A549 (cell line): ENCODE measurements at regions not wholly inside any gene's neighbourhood (a gene's known extent, or its start where the extent isn't known, plus 50 kb on each side); places are given as distances from the start of the nearest gene placed in this dataset.
"Not testable (repeated sequence)": the region's sequence is repeated elsewhere in the genome, so short reads cannot be mapped to it uniquely, and the experiment has no call there.

Experiments
- CEBPB ChIP-seq, 2 experiments: fragments of >200 bp in 1 of 2; sonication (Bioruptor Twin) in 1 of 2; formaldehyde crosslinking in 1 of 2; IDR thresholded peaks; 2 replicates each; pipeline ENCODE4 v1.6.1; 2012 to 2016
- HOXA7 ChIP-seq: fragments of 250-450 bp; sonication (Bioruptor Pico); IDR thresholded peaks from 2 replicates; pipeline ENCODE4 v1.5.0; 2020; ENCODE audit warnings: mild to moderate bottlenecking, moderate library complexity
- MYC ChIP-seq: IDR thresholded peaks from 2 replicates; pipeline ENCODE4 v1.6.1; 2012; ENCODE audit warnings: mild to moderate bottlenecking, inconsistent platforms, low read length, improper control_type of control experiment, borderline replicate concordance
- NFE2L2 ChIP-seq: fragments of 150-350 bp; conservative IDR thresholded peaks from 2 replicates; pipeline ENCODE4 v1.6.1; 2014; ENCODE audit warnings: low read length
- PBX3 ChIP-seq: IDR thresholded peaks from 2 replicates; pipeline ENCODE4 v1.6.1; 2012
- TF ChIP-seq, protein P1 (sequence below): fragments of >200 bp; sonication (Bioruptor Twin); formaldehyde crosslinking; IDR thresholded peaks from 3 replicates; pipeline ENCODE4 v1.5.1; 2016

- TF ChIP-seq, protein P1, sequence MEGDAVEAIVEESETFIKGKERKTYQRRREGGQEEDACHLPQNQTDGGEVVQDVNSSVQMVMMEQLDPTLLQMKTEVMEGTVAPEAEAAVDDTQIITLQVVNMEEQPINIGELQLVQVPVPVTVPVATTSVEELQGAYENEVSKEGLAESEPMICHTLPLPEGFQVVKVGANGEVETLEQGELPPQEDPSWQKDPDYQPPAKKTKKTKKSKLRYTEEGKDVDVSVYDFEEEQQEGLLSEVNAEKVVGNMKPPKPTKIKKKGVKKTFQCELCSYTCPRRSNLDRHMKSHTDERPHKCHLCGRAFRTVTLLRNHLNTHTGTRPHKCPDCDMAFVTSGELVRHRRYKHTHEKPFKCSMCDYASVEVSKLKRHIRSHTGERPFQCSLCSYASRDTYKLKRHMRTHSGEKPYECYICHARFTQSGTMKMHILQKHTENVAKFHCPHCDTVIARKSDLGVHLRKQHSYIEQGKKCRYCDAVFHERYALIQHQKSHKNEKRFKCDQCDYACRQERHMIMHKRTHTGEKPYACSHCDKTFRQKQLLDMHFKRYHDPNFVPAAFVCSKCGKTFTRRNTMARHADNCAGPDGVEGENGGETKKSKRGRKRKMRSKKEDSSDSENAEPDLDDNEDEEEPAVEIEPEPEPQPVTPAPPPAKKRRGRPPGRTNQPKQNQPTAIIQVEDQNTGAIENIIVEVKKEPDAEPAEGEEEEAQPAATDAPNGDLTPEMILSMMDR = not testable (repeated sequence)
- not testable (repeated sequence) for TF ChIP-seq NFE2L2; HOXA7 (CRISPR knock-in tag); PBX3; MYC; CEBPB (IDR thresholded peaks at IDR 0.05)
Observed at GRCh38 chr6:60547340-60547739, 1738.7 kb downstream of the KHDRBS2 start.
